ENCODE measurements at regions not wholly inside any gene's neighbourhood (a gene's known extent, or its start where the extent isn't known, plus 50 kb on each side); places are given as distances from the start of the nearest gene placed in this dataset.

DNA sequence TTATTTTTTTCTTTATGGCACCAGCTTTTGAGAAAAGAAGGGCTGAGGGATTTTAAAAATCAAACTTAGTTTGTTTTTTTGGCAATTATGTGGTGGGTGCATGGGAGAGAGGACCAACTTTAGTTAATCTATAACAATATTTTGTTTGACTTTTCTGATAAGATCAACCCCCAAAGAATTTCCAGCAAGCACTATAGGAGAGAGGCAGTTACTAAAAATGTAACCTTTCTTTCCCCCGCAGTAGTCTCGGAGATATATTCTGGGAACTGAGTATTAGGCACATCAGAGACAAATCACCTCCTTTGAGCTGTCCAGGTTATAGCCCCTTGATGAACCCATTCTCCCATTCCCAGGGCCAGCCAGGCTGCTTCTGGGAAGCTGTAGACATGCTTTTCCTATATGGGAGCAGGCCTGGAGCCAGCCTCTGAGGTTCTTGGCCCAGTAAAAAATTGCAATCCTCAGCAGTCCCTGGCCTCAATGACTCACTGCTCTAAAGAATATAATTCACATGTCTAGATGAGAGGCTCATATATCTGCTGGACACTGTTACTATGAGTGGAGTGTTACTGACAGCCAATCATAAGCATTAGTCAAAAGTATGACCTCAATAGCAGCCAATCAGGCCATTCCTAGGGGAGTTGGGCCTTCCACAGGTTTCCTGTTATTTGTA is 138.3 kb upstream of the AGBL1 start:
- intact Hi-C loops (cut with micrococcal nuclease) = no loop called here

DNA sequence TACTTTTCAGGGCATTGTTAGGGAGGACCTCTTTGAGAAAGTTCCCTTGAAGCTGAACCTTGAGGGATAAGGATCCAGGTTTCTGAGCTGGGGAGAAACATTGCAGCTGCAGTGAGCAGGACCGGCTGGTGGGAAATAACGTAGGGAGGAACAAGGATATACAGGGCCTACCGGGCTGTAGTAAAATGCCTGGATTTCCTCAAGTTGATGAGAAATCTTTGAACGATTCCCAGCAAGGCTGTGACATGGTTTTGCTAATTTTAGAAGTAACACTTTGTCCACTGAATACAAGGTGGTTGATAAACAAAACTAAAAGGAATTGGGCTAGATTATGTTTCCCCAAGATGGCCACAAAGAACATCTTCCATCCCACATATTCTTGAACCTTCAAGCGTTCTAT is 137.0 kb upstream of the AGBL1 start:
- intact Hi-C loops (cut with micrococcal nuclease) = no loop called here

- intact Hi-C loops (cut with micrococcal nuclease) = no loop called here
These were observed 136.5 kb upstream of the AGBL1 start for GRCh38 chr15:85943151-85943550.

GRCh38 chr15:85943791-85944190 is 135.9 kb upstream of the AGBL1 start:
- intact Hi-C loops (cut with micrococcal nuclease) = no loop called here

DNA sequence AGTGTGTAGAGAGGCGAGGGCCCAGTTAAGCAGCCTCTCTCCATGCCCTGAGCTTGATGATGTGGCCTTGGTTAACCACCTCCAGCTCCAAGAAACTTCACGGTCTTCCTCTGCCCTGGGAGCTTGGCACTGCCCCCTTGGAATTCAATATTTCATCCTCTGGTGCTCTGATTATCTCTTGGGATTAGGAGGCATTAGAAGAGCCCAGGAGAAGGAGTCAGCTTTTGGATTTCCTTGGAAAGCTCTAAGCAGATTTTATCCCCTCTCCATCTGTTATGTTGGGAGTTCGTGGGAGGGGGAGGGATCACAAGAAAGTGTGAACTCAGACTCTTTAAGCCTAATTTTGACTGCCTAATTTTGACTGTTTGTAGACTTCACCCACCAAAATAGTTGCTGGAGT is 132.7 kb upstream of the AGBL1 start:
- intact Hi-C loops (cut with micrococcal nuclease) = no loop called here

- intact Hi-C loops (cut with micrococcal nuclease) = no loop called here
These were observed 131.7 kb upstream of the AGBL1 start for GRCh38 chr15:85947936-85948335.

- intact Hi-C loops (cut with micrococcal nuclease) = no loop called here
These were observed 129.6 kb upstream of the AGBL1 start for GRCh38 chr15:85950101-85950500.

- intact Hi-C loops (cut with micrococcal nuclease) = no loop called here
These were observed 125.1 kb upstream of the AGBL1 start for GRCh38 chr15:85954586-85954985.

DNA sequence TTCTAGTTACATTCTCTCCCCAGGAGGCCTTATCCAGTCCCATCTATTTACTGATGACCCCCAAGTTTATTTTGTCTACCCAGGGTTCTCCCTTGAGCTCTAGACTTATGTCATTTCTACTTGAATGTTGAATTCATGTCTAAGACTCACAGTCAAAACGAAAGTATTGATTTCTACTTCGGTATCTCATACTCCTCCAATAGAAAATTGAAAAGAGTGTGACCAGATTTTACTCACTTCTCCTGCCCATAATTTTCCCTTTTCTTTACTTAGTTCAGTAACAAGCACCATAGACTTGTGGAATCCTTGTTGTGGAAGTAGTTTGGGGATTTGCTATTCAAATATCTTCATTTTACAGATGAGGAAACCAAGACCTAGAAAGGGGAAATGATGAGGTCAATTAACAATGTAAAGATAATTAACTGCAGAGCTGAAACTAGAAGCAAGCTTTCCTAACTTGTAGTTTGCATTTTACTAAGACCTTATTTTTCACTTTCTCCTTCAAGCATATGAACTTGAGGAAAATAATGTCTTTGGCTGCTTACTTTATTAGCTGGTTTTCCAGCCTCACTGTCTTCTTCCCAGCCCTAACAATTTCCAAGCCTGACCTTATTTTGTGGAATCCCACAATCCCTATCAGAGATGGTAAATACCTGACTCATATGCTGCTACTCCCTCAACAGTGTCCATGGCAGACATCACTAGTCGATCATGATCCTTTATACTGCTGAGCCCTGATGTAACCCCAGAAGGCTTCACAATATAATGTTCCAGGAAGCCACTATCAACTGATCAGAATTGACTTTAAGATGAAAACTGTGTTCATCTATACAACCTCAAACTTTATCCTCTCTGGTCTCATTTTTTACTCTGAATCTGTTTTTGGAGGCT is 123.9 kb upstream of the AGBL1 start:
- intact Hi-C loops (cut with micrococcal nuclease) = no loop called here

GRCh38 chr15:85956532-85957275 is 123.0 kb upstream of the AGBL1 start:
- intact Hi-C loops (cut with micrococcal nuclease) = no loop called here

DNA sequence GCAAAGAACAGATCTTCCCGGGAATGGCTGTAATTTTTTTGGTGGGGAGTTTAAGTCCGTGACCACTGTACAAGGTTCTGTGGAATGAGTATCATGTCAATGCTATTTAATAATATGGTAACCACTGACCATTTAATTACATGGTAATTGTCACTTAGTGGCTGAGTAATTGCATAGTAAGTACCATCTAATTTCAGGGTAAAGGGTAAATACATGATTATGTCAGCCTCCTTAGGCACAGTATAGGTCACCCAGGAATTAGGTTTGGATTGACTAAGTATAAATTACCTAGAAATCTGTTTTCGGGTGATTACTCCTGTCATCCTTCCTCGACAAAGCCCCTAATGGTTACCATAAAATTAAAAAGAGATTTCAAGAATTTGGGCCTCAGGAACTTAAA is 120.1 kb upstream of the AGBL1 start:
- intact Hi-C loops (cut with micrococcal nuclease) = no loop called here

DNA sequence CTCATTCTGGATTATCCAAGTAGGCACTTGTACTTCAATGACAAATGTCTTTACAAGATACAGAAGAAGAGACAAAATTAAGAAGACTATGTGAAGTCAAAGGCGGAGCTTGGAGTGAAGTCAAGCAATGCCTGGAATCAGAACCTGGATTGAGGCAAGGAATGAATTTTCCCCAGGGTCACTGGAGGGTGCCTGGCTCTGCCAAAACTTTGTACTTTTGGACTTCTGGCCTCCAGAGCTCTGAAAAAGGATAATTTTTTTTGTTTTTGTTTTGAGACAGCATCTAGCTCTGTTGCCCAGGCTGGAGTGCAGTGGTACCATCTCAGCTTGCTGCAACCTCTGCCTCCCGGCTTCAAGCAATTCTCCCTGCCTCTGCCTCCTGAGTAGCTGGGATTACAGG is 119.3 kb upstream of the AGBL1 start:
- intact Hi-C loops (cut with micrococcal nuclease) = no loop called here

DNA sequence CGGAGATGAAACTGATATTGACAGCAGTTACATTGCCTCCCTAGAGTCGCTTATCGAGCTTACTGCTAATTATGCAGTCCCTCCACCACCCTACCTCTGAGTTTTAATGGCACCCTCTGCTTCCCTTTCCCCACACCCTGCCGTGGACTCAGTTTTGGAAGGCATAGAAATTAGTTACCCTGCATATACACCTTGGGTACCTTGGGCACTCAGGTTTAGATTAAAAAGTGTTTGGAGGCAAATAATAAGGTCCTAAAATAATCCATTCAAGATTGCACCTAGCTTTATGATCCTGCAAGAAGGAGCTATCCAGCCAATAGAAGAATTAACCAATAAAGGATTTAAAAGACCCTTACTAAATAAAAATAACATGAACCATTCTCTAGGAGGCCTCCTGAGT is 117.8 kb upstream of the AGBL1 start:
- intact Hi-C loops (cut with micrococcal nuclease) = no loop called here

- intact Hi-C loops (cut with micrococcal nuclease) = no loop called here
These were observed 116.4 kb upstream of the AGBL1 start for GRCh38 chr15:85963262-85963760.

DNA sequence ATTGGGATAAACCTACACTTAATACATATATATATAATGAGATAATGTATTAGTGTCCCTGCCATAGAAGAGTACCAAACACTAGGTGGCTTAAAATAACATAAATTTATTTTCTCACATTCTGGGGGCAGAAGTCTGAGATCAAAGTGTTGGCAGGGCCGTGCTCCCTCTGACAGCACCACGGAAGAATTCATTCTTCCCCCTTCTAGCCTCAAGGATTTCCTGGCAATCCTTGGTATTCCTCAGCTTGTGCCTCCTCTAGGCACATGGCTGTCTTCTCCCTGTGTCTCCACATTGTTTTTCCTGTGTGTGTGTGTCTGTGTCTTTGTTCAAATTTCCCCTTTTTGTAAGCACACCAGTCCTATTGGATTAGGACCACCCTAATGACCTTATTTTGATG is 115.2 kb upstream of the AGBL1 start:
- intact Hi-C loops (cut with micrococcal nuclease) = no loop called here

- intact Hi-C loops (cut with micrococcal nuclease) = no loop called here
These were observed 112.1 kb upstream of the AGBL1 start for GRCh38 chr15:85967553-85967952.

DNA sequence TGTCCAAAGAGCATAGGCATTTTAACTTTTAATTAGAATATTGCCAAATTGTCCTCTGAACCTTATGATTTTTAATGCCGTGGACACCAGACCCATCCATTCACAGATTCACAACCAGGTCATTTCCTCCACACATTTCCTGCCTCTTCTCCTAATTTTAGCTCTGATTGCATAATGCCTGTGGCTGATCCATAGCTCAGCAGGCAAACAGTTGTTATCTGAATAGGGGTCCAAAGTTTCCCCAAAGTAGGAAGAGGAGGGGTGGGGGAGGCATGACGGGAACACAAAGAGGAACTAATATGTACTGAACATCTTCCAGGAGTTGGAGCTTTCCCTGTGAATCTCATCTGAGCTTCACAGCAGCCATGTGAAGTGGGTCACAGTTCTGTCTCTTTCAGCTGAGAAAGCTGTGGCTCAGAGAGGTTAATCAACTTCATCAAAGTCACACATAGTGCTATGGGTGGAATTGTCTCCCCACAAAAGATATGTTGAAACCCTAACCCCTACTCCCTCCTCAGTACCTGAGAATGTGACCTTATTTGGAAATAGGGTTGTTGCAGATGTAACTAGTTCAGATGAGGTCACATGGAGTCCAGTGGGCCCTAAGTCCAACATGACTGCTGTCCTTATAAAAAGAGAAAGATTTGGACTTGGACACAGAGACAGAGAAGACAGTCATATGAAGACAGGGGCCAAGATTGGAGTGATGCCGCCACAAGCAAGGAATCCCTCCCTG is 106.7 kb upstream of the AGBL1 start:
- intact Hi-C loops (cut with micrococcal nuclease) = no loop called here

- intact Hi-C loops (cut with micrococcal nuclease) = no loop called here
These were observed 105.9 kb upstream of the AGBL1 start for GRCh38 chr15:85973584-85974347.

- intact Hi-C loops (cut with micrococcal nuclease) = no loop called here
These were observed 105.3 kb upstream of the AGBL1 start for GRCh38 chr15:85974348-85974705.

- intact Hi-C loops (cut with micrococcal nuclease) = no loop called here
These were observed 104.9 kb upstream of the AGBL1 start for GRCh38 chr15:85974742-85975141.

DNA sequence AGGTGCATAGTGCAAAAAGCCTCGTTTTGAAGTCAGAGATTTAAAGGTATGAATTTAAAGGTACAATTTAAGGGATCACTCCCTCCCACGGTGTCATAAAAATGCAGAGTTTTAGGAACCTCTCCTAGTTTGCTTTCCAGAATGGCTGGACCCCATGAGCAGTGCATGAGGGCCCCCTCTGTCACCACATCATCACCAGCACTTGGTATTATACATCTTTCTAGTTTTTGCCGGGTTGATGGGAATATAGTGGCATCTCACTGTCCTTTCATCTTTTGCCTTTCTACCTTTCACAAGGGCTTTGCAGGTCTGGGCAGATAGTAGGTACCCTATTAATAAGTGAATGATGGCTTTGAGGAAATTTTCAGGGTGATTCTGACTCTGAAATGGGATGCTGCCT is 103.6 kb upstream of the AGBL1 start:
- intact Hi-C loops (cut with micrococcal nuclease) = no loop called here
